SK-N-SH (cell line): ENCODE measurements at regions not wholly inside any gene's neighbourhood (a gene's known extent, or its start where the extent isn't known, plus 50 kb on each side); places are given as distances from the start of the nearest gene placed in this dataset.

ENCODE experiments used
- CTCF ChIP-seq: fragments of 200-600 bp; sonication (generic); IDR thresholded peaks from 2 replicates; pipeline ENCODE4 v1.6.1; 2017; ENCODE audit warnings: antibody characterized with exemption, mild to moderate bottlenecking, moderate library complexity
- EZH2phosphoT487 ChIP-seq: fragments of 200-600 bp; sonication (generic); IDR thresholded peaks from 2 replicates; pipeline ENCODE4 v1.6.1; 2017; ENCODE audit warnings: low read depth, mixed run types, mild to moderate bottlenecking, antibody characterized with exemption, moderate library complexity, borderline replicate concordance
- YY1 ChIP-seq: IDR thresholded peaks from 2 replicates; pipeline ENCODE4 v1.4.0; 2012; ENCODE audit warnings: low read depth, mild to moderate bottlenecking

GRCh38 chr17:62887437-62887836, 78.6 kb upstream of the TANC2 start:
- TF ChIP-seq YY1 (no peak), CTCF (no peak), EZH2phosphoT487 (no peak)
